ENCODE measurements at regions not wholly inside any gene's neighbourhood (a gene's known extent, or its start where the extent isn't known, plus 50 kb on each side); places are given as distances from the start of the nearest gene placed in this dataset.

DNA sequence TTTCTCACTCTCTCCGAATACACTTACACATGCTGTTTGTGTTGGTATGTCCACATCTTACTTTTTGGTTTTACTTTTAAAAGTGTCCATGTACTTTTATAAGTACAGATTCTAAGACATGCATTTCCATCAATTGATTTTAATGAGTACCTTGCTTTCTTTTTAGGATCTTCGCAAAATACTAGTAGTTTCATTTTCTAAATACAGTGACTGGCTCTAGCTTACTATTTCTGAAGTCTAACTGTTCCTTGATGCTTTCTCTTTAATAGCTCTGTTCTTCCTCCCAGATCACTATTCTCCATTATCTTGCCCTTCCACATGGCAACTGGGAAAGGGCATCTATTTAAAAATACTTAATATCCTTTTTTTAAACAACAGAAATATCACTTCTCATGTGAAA is 164.1 kb downstream of the KITLG start:
- intact Hi-C loops (cut with micrococcal nuclease; ENCODE audit: unreplicated experiment), result no loop called here
- no peak for DNase-seq
- no peaks in the 10 kb centered on the region for H3K9me3 Mint-ChIP-seq (ENCODE audit: unreplicated experiment)
- no peaks in the 10 kb centered on the region for H3K27me3 Mint-ChIP-seq (ENCODE audit: insufficient read depth, unreplicated experiment)
- peaks cover 4% of the 10 kb centered on the region for H3K36me3 Mint-ChIP-seq (ENCODE audit: insufficient read depth, unreplicated experiment)
- BruUV-seq (replicated peaks), result no TSS peak
- Histone ChIP-seq H3K9me3 (no peaks in the 10 kb centered on the region), H3K36me3 (ENCODE audit: control insufficient read depth, insufficient read depth, low read length) (no peaks in the 10 kb centered on the region), H3K4me1 (no peaks in the 10 kb centered on the region), H3K27me3 (replicated peaks; ENCODE audit: control insufficient read depth, insufficient read depth, low read length) (no peaks in the 10 kb centered on the region), H3K4me3 (ENCODE audit: low read depth, low read length) (no peak overlapping the region)
- TF ChIP-seq, protein P1, sequence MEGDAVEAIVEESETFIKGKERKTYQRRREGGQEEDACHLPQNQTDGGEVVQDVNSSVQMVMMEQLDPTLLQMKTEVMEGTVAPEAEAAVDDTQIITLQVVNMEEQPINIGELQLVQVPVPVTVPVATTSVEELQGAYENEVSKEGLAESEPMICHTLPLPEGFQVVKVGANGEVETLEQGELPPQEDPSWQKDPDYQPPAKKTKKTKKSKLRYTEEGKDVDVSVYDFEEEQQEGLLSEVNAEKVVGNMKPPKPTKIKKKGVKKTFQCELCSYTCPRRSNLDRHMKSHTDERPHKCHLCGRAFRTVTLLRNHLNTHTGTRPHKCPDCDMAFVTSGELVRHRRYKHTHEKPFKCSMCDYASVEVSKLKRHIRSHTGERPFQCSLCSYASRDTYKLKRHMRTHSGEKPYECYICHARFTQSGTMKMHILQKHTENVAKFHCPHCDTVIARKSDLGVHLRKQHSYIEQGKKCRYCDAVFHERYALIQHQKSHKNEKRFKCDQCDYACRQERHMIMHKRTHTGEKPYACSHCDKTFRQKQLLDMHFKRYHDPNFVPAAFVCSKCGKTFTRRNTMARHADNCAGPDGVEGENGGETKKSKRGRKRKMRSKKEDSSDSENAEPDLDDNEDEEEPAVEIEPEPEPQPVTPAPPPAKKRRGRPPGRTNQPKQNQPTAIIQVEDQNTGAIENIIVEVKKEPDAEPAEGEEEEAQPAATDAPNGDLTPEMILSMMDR (IDR thresholded peaks at IDR 0.05; ENCODE audit: insufficient read depth in 1 of 2, low read depth in 1 of 2, low read length in 1 of 2, severe bottlenecking in 1 of 2, unreplicated experiment in 1 of 2), result no peak
- H3K4me3 Mint-ChIP-seq (ENCODE audit: unreplicated experiment), result no peak overlapping the region
- H3K27ac Mint-ChIP-seq (ENCODE audit: unreplicated experiment), result no peak overlapping the region
- ChIA-PET POLR2A (no interaction called here), CTCF (no interaction called here)
- peaks cover 4% of the 10 kb centered on the region for H3K4me1 Mint-ChIP-seq (ENCODE audit: low read depth, unreplicated experiment)

DNA sequence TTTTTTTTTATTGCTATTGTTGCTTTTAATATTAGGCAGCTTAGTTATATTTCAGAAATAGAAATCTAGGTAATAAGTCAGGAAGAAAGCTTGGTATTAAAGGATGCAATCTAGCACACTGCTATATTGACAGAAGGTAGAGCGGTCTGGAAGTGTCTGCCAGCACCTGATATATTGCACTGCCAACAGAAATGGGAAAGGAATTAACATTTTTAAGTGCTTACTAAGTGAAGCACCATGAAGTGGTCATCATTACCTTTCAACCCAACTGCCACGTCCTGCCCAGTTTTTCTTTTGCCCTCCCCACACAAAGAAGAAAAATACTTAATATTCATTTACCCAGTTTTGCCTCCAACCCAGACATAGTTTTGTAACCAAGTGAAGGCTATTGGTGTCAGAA is 163.5 kb downstream of the KITLG start:
- no peak for DNase-seq
- intact Hi-C loops (cut with micrococcal nuclease; ENCODE audit: unreplicated experiment), result no loop called here
- Histone ChIP-seq H3K4me1 (no peaks in the 10 kb centered on the region), H3K4me3 (ENCODE audit: low read depth, low read length) (no peak overlapping the region), H3K27me3 (replicated peaks; ENCODE audit: control insufficient read depth, insufficient read depth, low read length) (no peaks in the 10 kb centered on the region), H3K36me3 (ENCODE audit: control insufficient read depth, insufficient read depth, low read length) (no peaks in the 10 kb centered on the region), H3K9me3 (no peaks in the 10 kb centered on the region)
- CTCF ChIA-PET, result no interaction called here
- H3K27ac Mint-ChIP-seq (ENCODE audit: unreplicated experiment), result no peak overlapping the region
- BruUV-seq (replicated peaks), result no TSS peak
- H3K9me3 Mint-ChIP-seq (ENCODE audit: unreplicated experiment), result no peaks in the 10 kb centered on the region
- TF ChIP-seq, protein P1 (IDR thresholded peaks at IDR 0.05; ENCODE audit: insufficient read depth in 1 of 2, low read depth in 1 of 2, low read length in 1 of 2, severe bottlenecking in 1 of 2, unreplicated experiment in 1 of 2), result no peak
- POLR2A ChIA-PET, result no interaction called here
- H3K4me3 Mint-ChIP-seq (ENCODE audit: unreplicated experiment), result no peak overlapping the region
- H3K36me3 Mint-ChIP-seq (ENCODE audit: insufficient read depth, unreplicated experiment), result peaks cover 4% of the 10 kb centered on the region
- H3K27me3 Mint-ChIP-seq (ENCODE audit: insufficient read depth, unreplicated experiment), result no peaks in the 10 kb centered on the region
- H3K4me1 Mint-ChIP-seq (ENCODE audit: low read depth, unreplicated experiment), result peaks cover 4% of the 10 kb centered on the region

DNA sequence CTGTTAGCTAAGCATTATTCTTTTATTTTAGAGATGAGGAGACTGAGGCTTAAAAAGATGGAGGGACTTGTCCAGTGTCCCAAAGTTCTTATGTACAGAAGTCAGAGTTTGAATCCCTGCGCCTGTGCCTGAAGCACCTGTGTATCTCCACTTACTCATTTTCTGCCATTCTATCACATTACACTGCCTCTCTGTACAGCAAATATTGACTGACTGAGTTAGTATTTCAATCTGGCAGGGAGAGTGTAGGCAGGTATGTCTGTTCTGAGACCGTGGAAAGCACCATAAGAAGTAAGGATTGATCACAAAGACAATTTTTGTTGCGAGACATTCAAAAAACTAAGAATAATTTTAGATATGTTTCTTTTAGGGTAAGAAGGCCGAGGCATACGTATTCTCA is 162.7 kb downstream of the KITLG start:
- CTCF ChIA-PET, result no interaction called here
- Histone ChIP-seq H3K4me3 (ENCODE audit: low read depth, low read length) (no peak overlapping the region), H3K27me3 (replicated peaks; ENCODE audit: control insufficient read depth, insufficient read depth, low read length) (no peaks in the 10 kb centered on the region), H3K9me3 (no peaks in the 10 kb centered on the region), H3K36me3 (ENCODE audit: control insufficient read depth, insufficient read depth, low read length) (no peaks in the 10 kb centered on the region), H3K4me1 (no peaks in the 10 kb centered on the region)
- H3K36me3 Mint-ChIP-seq (ENCODE audit: insufficient read depth, unreplicated experiment), result peaks cover 4% of the 10 kb centered on the region
- no peaks in the 10 kb centered on the region for H3K27me3 Mint-ChIP-seq (ENCODE audit: insufficient read depth, unreplicated experiment)
- no peaks in the 10 kb centered on the region for H3K9me3 Mint-ChIP-seq (ENCODE audit: unreplicated experiment)
- TF ChIP-seq, protein P1 (IDR thresholded peaks at IDR 0.05; ENCODE audit: insufficient read depth in 1 of 2, low read depth in 1 of 2, low read length in 1 of 2, severe bottlenecking in 1 of 2, unreplicated experiment in 1 of 2), result no peak
- H3K4me3 Mint-ChIP-seq (ENCODE audit: unreplicated experiment), result no peak overlapping the region
- POLR2A ChIA-PET, result no interaction called here
- no TSS peak for BruUV-seq (replicated peaks)
- no peak overlapping the region for H3K27ac Mint-ChIP-seq (ENCODE audit: unreplicated experiment)
- DNase-seq, result no peak
- peaks cover 4% of the 10 kb centered on the region for H3K4me1 Mint-ChIP-seq (ENCODE audit: low read depth, unreplicated experiment)
- intact Hi-C loops (cut with micrococcal nuclease; ENCODE audit: unreplicated experiment), result no loop called here
